Neural cell (in vitro differentiated cells): ENCODE measurements at regions not wholly inside any gene's neighbourhood (a gene's known extent, or its start where the extent isn't known, plus 50 kb on each side); places are given as distances from the start of the nearest gene placed in this dataset.

Source experiments
- EP300 ChIP-seq: fragments of 450-650 bp; conservative IDR thresholded peaks from 2 replicates; pipeline ENCODE4 v1.6.1; 2014; ENCODE audit warnings: antibody characterized with exemption, mild to moderate bottlenecking, moderate library complexity; ENCODE audit not compliant: poor library complexity, severe bottlenecking
- POLR2AphosphoS5 ChIP-seq: IDR thresholded peaks from 2 replicates; pipeline ENCODE4 v1.6.1; 2012
- RAD21 ChIP-seq: fragments of 450-650 bp; conservative IDR thresholded peaks from 2 replicates; pipeline ENCODE4 v1.6.1; 2014; ENCODE audit warnings: antibody characterized with exemption, mild to moderate bottlenecking, moderate library complexity
- SMC3 ChIP-seq: fragments of 450-650 bp; conservative IDR thresholded peaks from 2 replicates; pipeline ENCODE4 v1.6.1; 2014; ENCODE audit warnings: antibody characterized with exemption, mild to moderate bottlenecking, moderate library complexity; ENCODE audit not compliant: poor library complexity
- TF ChIP-seq, protein P1 (sequence below): fragments of 450-650 bp; IDR thresholded peaks from 2 replicates; pipeline ENCODE4 v1.5.1; 2014; ENCODE audit warnings: antibody characterized with exemption, mild to moderate bottlenecking, moderate library complexity; ENCODE audit not compliant: poor library complexity, severe bottlenecking

DNA sequence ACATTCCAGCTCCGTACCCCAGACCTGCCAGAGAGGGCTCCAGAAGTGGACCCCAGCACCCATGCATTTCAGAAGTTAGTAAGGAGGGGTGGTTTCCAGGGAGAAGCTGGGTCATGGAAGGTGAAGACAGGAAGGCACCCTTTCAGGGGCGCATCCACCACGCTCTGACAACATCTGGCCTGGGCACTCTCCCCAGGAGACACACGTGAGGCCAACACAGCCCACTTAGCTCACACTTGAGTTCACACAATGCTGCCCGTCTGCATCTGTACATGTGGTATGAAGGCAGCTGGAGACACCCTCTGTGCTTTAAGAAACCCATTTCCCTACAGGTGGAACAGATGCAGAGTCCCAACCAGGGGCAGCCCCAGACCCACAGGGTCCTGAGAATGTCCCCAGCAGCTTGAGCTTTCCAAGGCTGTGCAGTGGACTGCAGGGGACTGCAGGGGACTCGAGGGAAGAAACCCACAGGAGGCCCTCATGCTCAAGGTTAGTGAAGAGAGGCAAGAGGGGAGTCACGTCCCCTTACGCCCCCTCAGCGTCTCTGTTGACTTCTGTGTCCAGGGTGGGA is 326.8 kb upstream of the IRX1 start:
- TF ChIP-seq, protein P1, sequence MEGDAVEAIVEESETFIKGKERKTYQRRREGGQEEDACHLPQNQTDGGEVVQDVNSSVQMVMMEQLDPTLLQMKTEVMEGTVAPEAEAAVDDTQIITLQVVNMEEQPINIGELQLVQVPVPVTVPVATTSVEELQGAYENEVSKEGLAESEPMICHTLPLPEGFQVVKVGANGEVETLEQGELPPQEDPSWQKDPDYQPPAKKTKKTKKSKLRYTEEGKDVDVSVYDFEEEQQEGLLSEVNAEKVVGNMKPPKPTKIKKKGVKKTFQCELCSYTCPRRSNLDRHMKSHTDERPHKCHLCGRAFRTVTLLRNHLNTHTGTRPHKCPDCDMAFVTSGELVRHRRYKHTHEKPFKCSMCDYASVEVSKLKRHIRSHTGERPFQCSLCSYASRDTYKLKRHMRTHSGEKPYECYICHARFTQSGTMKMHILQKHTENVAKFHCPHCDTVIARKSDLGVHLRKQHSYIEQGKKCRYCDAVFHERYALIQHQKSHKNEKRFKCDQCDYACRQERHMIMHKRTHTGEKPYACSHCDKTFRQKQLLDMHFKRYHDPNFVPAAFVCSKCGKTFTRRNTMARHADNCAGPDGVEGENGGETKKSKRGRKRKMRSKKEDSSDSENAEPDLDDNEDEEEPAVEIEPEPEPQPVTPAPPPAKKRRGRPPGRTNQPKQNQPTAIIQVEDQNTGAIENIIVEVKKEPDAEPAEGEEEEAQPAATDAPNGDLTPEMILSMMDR = no peak
- TF ChIP-seq EP300 (no peak), SMC3 (no peak), POLR2AphosphoS5 (no peak), RAD21 (no peak)
